Keratinocyte (primary cell): ENCODE measurements at regions not wholly inside any gene's neighbourhood (a gene's known extent, or its start where the extent isn't known, plus 50 kb on each side); places are given as distances from the start of the nearest gene placed in this dataset.

Experiments used
- DNase-seq: peaks from one replicate; pipeline ENCODE4 v3.0.0-alpha.2; 2011; ENCODE audit warnings: low read depth, missing footprints, low spot score
- FAIRE-seq: peaks from 2 replicates; lab custom pipeline; 2011; peaks lifted over from hg19 to GRCh38; lab: Jason Lieb, UNC
- H2AFZ ChIP-seq: 2 replicates; pipeline ENCODE4 v1.6.0; 2012; ENCODE audit warnings: low read length, control low read depth, inconsistent platforms; ENCODE audit not compliant: control insufficient read depth
- H3K27ac ChIP-seq: 2 replicates; pipeline ENCODE4 v1.5.1; 2011; ENCODE audit warnings: low read length; ENCODE audit not compliant: control insufficient read depth, insufficient read depth
- H3K27me3 ChIP-seq: 3 replicates; pipeline ENCODE4 v1.6.0; 2011; ENCODE audit warnings: low read length; ENCODE audit not compliant: control insufficient read depth, insufficient read depth; ENCODE audit errors: extremely low read depth
- H3K36me3 ChIP-seq, 2 experiments: 2 replicates in 1 of 2; 3 replicates in 1 of 2; pipeline ENCODE4 v1.5.1; 2011; ENCODE audit warnings: low read length in 2 of 2, mild to moderate bottlenecking in 1 of 2; ENCODE audit not compliant: control insufficient read depth in 2 of 2, insufficient read depth in 2 of 2; ENCODE audit errors: extremely low read depth in 1 of 2
- H3K4me1 ChIP-seq: 3 replicates; pipeline ENCODE4 v1.5.1; 2011; ENCODE audit warnings: low read length; ENCODE audit not compliant: control insufficient read depth, insufficient read depth; ENCODE audit errors: extremely low read depth
- H3K4me2 ChIP-seq: 3 replicates; pipeline ENCODE4 v1.6.0; 2011; ENCODE audit warnings: low read depth, low read length; ENCODE audit not compliant: control insufficient read depth, insufficient read depth; ENCODE audit errors: extremely low read depth
- H3K4me3 ChIP-seq, 3 experiments: fragments of 200-600 bp in 1 of 3; sonication (generic) in 1 of 3; 2 replicates in 2 of 3; 3 replicates in 1 of 3; pipeline ENCODE4 v1.5.1; 2011 to 2016; ENCODE audit warnings: low read length in 3 of 3, mild to moderate bottlenecking in 3 of 3, control low read depth in 2 of 3, inconsistent platforms in 1 of 3, low read depth in 1 of 3, mixed read lengths in 1 of 3, mixed run types in 1 of 3, moderate library complexity in 1 of 3; ENCODE audit not compliant: control insufficient read depth in 2 of 3, insufficient read depth in 2 of 3; ENCODE audit errors: extremely low read depth in 1 of 3
- H3K79me2 ChIP-seq: 2 replicates; pipeline ENCODE4 v1.6.0; 2012; ENCODE audit warnings: low read length; ENCODE audit not compliant: control insufficient read depth, insufficient read depth
- H3K9ac ChIP-seq: 3 replicates; pipeline ENCODE4 v1.6.0; 2011; ENCODE audit warnings: low read length; ENCODE audit not compliant: control insufficient read depth, insufficient read depth; ENCODE audit errors: extremely low read depth
- H3K9me1 ChIP-seq: 3 replicates; pipeline ENCODE4 v1.6.0; 2011; ENCODE audit warnings: low read length; ENCODE audit not compliant: control insufficient read depth, insufficient read depth; ENCODE audit errors: extremely low read depth
- H3K9me3 ChIP-seq: 2 replicates; pipeline ENCODE4 v1.5.1; 2012; ENCODE audit warnings: low read depth, low read length; ENCODE audit not compliant: control insufficient read depth
- H4K20me1 ChIP-seq: 3 replicates; pipeline ENCODE4 v1.6.0; 2011; ENCODE audit warnings: low read length; ENCODE audit not compliant: control insufficient read depth, insufficient read depth; ENCODE audit errors: extremely low read depth
- CTCF ChIP-seq, 3 experiments: IDR thresholded peaks in 1 of 3; conservative IDR thresholded peaks in 1 of 3; optimal IDR thresholded peaks in 1 of 3; 2 replicates in 2 of 3; 3 replicates in 1 of 3; pipeline versions ENCODE3 to v1.5.1; 2011; ENCODE audit warnings: low read length in 3 of 3, mild to moderate bottlenecking in 3 of 3, moderate library complexity in 2 of 3, control low read depth in 1 of 3, inconsistent platforms in 1 of 3; ENCODE audit not compliant: insufficient read depth in 2 of 3; ENCODE audit errors: extremely low read depth in 1 of 3
- EZH2 ChIP-seq: IDR thresholded peaks from one replicate; pipeline ENCODE4 v1.6.1; 2012; ENCODE audit warnings: inconsistent platforms, mild to moderate bottlenecking, low read length, moderate library complexity
- dilution Hi-C: fragments of 300-500 bp; cut with MboI; formaldehyde crosslinking; loops from one replicate; pipeline ENCODE4 v1.7.0; 2020; ENCODE audit warnings: low sequenced_read_pairs; ENCODE audit not compliant: extremely low pct_ligation_motif_present

DNA sequence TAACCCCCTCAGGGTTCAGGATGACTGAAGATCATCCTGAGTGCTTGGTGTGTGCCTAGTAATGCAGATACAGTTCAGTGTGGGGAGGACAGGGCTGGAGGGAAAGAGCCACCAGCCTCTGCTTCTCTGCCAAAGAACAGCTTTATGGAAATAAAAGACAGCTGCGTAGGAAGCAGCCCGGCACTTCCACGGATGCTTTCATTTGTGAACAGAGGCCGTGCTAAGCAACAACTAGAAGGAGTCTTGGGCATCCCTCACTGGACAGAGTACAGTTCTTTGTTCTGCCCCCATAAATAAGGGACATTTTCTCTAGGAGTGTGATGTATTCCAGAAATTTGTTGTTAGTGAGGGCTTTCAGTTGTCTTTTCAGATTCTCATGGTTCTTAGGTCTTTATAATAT lies 194.8 kb upstream of the RGMA start:
- TF ChIP-seq CTCF (optimal IDR thresholded peaks at IDR 0.05 in 1 of 3, IDR thresholded peaks at IDR 0.05 in 1 of 3, conservative IDR thresholded peaks at IDR 0.05 in 1 of 3; ENCODE audit: extremely low read depth in 1 of 3, insufficient read depth in 2 of 3, low read length in 3 of 3): no peak
- H3K4me2 ChIP-seq: no peak overlapping the region
- H3K4me1 ChIP-seq: no peaks in the 10 kb centered on the region
- no peaks in the 10 kb centered on the region for H3K79me2 ChIP-seq
- H3K27me3 ChIP-seq: no peaks in the 10 kb centered on the region
- H3K27ac ChIP-seq: no peak overlapping the region
- dilution Hi-C loops: no loop called here
- no peaks in the 10 kb centered on the region for H3K9me1 ChIP-seq
- H3K36me3 ChIP-seq: no peaks in the 10 kb centered on the region
- H3K4me3 ChIP-seq: no peak overlapping the region
- no peak overlapping the region for H3K9ac ChIP-seq
- no peaks in the 10 kb centered on the region for H4K20me1 ChIP-seq
- no peak overlapping the region for H2AFZ ChIP-seq
- H3K9me3 ChIP-seq: no peaks in the 10 kb centered on the region
- FAIRE-seq (no peak), DNase-seq (no peak)

DNA sequence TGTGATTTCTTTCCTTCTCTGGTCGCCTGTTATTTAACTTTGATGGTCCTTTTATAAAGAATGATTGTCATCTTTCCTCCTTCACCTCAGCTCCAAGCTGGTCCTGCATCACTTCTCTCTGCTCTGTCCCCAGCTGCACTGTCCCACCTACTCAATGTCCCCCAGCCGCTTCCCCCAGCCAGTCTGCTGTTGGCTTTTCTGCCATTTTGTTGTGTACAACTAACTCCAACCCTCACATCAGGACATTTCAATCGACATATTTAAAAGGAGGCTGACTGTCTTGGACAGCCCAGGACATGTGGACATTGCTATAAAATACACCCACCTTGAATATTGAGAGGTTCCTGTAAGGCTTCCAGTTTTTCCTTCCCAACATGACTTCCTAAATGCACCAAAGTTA lies 193.8 kb upstream of the RGMA start:
- dilution Hi-C loops: no loop called here
- no peaks in the 10 kb centered on the region for H4K20me1 ChIP-seq
- no peaks in the 10 kb centered on the region for H3K27me3 ChIP-seq
- H3K36me3 ChIP-seq: no peaks in the 10 kb centered on the region
- no peak overlapping the region for H2AFZ ChIP-seq
- H3K9me1 ChIP-seq: no peaks in the 10 kb centered on the region
- TF ChIP-seq CTCF (optimal IDR thresholded peaks at IDR 0.05 in 1 of 3, IDR thresholded peaks at IDR 0.05 in 1 of 3, conservative IDR thresholded peaks at IDR 0.05 in 1 of 3; ENCODE audit: extremely low read depth in 1 of 3, insufficient read depth in 2 of 3, low read length in 3 of 3) (no peak), EZH2 (no peak)
- no peak for FAIRE-seq
- H3K9ac ChIP-seq: no peak overlapping the region
- H3K4me1 ChIP-seq: no peaks in the 10 kb centered on the region
- no peak for DNase-seq
- H3K9me3 ChIP-seq: no peaks in the 10 kb centered on the region
- H3K79me2 ChIP-seq: no peaks in the 10 kb centered on the region
- no peak overlapping the region for H3K4me3 ChIP-seq
- no peak overlapping the region for H3K27ac ChIP-seq
- H3K4me2 ChIP-seq: no peak overlapping the region
